ENCODE measurements at regions not wholly inside any gene's neighbourhood (a gene's known extent, or its start where the extent isn't known, plus 50 kb on each side); places are given as distances from the start of the nearest gene placed in this dataset.
"Not testable (repeated sequence)": the region's sequence is repeated elsewhere in the genome, so short reads cannot be mapped to it uniquely, and the experiment has no call there.

- DNase-seq = no peak
Observed at GRCh38 chr16:73949574-73950320, 346.9 kb upstream of the PSMD7 start.

GRCh38 chr16:73945631-73946030 lies 351.0 kb upstream of the PSMD7 start:
- DNase-seq = no peak

DNA sequence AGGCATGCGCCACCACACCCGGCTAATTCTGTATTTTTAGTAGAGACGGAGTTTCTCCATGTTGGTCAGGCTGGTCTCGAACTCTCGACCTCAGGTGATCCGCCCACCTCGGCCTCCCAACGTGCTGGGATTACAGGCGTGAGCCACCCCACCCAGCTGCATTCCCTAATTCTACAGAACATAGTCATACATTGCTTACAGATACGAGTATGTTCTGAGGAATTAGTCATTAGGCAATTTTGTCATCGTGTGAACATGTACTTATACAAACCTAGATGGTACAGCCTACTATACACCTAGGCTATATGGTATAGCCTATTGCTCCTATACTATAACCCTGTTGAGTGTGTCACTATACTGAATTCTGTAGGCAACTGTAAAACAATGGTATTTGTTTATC lies 353.4 kb upstream of the PSMD7 start:
- DNase-seq = not testable (repeated sequence)

DNA sequence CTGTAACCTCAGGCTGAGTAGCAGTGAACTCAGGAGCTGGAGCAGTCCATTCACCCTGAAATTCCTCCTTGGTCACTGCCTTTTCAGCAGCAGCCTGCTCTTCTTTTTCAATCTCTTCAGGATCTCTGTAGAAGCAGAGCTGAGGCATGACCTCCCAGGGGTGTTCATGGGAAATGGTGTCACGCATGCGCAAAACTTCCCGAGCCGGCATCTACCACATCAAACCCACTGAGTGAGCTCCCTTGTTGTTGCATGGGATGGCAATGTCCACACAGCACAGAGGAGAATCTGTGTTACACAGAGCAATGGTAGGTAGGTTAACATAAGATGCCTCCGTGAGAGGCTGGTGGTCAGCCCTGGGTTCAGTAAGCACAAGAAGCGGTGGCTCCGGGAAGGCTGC lies 355.8 kb upstream of the PSMD7 start:
- DNase-seq = not testable (repeated sequence)

- no peak for DNase-seq
Observed at GRCh38 chr16:73923951-73924350, 372.7 kb upstream of the PSMD7 start.

DNA sequence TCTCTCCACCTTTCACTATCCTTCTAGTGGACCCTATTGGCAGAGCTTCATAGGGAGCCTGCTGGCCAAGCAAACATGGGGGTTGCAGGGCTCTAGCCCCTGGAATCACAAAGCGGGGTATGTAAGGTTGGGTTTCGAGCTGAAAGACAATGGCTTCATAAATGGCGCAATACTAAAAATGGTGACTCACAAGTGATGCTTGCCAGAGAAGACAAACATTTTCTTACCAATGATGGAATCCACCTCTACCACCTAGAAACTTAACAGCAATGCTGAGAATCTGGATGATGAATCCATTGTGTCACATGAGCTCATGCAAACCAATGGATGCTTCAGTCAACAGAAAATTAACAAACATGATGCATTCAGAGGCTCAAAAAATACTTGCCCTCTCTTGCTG lies 375.3 kb upstream of the PSMD7 start:
- no peak for DNase-seq

- no peak for DNase-seq
Observed at GRCh38 chr16:73916829-73917594, 379.6 kb upstream of the PSMD7 start.

DNA sequence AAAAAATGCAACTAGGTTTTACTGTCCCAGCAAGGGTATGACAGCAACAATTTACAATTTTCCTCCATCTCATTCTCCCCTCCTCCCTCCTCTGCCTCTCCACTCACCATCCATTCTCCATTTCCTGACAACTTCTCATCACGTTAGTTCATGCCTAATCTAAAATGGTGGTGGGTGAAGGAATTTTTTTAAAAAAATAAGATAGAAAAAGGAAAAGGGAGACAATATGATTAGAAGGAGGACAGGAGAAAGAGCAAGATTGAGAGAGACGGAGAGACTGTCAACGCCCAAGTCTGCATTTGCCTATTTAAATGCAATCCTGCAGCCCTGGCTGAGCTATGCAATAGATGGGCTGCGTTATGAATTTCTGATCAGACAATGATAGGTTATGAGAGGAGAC lies 380.7 kb upstream of the PSMD7 start:
- no peak for DNase-seq

GRCh38 chr16:73915140-73915539 lies 381.5 kb upstream of the PSMD7 start:
- no peak for DNase-seq

- DNase-seq = no peak
Observed at GRCh38 chr16:73912850-73913249, 383.8 kb upstream of the PSMD7 start.

DNA sequence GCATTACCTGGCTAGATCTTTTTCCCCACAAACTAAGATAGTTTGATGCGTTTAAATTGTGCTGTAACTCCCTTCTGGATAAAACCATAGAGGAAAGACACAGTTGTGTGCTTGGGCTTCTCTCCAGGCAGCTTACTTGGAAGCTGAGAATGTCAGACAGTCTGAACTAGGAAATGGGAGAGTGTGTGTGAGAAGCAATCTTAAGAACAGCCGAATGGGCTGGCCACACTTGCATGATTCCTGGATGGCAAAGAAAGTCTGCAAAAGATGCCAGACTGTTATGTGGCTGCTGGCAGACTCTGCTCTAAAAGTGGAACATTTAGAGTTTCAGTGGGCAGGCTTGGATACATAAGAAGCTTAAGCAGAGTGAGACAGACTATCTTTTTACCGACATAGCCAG lies 384.3 kb upstream of the PSMD7 start:
- no peak for DNase-seq

DNA sequence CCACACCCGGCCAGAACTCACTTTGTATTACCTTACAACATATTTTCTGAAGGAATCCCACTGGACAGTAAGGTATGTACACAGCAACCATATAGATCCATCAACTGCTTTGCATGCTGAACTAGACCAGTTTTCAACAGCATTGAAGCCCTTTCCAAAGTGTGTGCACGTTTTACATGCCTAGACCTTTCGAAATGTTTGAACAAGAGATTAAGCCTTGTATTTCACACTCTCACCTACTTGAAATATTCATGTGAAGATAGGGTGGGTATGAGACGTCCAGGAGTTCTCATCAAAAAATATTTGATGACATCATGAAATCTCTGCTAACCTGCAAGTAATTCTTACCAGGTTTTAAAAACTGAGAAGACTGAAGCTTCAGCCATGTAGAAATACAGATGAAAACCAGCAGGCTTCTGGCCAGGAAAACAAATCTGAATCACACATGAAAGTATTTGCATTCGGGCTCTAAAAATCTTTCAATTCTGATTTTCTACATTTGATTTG lies 387.0 kb upstream of the PSMD7 start:
- no peak for DNase-seq

DNA sequence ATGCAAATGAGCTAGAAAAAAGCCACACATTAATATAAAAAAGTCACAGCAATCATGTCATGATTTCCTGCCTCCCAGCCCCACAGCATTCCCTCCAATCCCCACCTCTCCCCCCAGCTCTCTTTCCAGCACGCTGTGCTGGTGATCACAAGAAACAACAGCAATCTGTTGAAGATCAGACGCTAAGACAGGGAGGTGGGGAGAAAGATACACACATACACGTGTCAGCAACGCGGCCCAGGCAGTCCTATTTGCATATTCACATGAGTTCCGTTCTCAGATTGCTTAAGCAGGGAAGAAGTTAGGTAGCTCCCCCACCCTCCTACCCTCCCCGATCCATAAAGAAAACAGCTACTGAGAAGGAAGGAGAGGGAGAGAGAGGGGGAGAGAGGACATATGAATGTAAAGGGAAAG lies 405.5 kb upstream of the PSMD7 start:
- DNase-seq = no peak

DNA sequence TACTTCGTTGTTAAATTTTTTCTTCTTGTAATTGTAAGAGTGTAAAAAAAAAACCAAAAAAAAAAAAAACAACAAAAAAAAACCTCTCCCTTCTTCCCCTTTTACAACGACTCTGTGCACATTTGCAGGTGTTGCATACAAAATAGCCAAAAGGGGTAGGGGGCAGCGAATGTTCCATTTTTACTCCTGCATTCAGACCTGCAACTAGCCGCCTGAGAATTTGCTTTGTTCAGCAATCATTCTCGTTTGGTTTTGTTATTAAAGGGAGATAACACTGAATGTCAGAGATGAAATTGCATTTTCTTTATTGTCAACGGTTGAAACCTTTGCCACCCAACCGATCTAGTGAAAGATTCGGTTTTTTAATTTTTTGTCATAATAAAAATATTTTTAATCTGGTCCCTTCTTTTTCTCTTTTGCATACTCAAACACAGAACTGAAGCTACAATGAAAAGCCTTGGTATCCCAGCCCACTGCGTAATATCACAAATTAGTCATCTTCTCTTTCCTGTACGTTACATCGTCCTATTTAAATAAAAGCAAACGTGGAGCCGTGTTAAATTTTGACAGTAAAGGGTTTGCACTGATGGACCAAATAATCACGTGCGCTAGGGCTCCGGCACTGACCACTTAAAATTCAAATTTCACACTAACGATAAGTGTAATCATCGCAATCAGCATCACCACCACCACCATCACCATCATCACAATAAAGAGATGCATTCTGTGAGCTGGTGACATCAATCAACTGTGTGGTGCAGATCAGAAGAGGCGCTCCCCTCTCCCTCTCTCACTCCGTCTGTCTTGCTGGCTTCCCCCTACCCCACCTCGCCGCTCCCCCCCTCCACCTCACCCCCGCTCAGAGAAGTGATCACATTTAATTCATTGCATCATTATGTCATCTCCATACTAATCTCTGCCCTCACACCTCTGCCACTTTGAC lies 406.2 kb upstream of the PSMD7 start:
- no peak for DNase-seq

GRCh38 chr16:73888840-73889490 lies 407.6 kb upstream of the PSMD7 start:
- no peak for DNase-seq

GRCh38 chr16:73887911-73888310 lies 408.7 kb upstream of the PSMD7 start:
- DNase-seq = no peak

DNA sequence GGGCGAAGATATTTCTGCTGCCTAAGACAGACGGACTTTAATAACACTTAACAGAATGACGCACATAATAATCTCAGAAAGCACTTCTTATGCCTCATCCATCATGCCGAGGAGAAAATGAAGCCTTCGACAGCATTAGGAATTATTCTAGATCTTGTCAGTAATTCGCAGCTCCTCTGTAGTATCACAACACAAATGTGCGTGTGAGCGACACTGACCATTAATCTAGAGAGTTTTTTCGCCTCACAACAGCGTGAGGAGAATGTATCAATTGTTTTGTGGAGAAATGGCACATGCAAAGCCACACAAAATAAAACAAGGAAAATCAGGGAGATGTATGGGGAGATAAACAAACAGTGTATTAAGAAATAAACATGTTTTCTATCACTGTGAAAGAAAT lies 410.2 kb upstream of the PSMD7 start:
- DNase-seq = no peak

DNA sequence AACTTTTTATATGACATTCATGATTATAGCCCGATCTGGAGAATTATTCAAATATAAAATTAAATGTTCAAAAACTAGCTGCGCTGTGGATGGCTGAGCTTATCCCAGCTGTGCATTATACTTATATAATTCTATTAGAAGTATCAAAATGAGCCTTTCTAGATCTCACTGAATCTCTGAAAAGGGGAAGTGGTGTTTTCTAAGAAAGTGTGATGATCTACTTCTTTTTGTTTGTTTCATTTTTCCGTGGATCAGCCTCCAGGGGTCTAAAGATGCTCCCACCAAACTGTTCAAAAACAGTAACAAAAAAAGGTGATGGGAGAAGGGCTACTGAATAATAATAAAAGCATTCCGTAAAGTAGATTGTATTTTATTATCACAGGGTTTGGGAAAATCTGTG lies 411.3 kb upstream of the PSMD7 start:
- DNase-seq = no peak

DNA sequence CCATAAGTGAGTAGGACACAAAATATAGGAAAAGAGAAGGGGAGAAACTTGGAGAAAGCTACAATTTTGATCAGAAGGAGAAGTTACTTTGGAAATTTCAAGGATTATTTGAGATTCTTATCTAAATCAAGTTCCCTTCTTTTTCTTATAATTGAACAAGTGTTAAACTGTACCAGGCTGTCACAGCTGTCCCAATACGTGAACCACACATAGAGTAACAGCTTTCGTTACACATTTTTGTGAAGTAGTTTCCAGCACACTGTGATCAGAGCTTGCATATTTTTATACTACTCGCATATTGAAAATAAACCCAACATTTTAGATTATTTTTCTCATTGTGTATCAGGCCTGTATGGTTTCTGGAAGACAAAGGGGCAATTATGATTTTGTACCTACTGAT lies 412.8 kb upstream of the PSMD7 start:
- no peak for DNase-seq

- DNase-seq = no peak
Observed at GRCh38 chr16:73883126-73883525, 413.5 kb upstream of the PSMD7 start.

GRCh38 chr16:73882651-73883050 lies 414.0 kb upstream of the PSMD7 start:
- no peak for DNase-seq

DNA sequence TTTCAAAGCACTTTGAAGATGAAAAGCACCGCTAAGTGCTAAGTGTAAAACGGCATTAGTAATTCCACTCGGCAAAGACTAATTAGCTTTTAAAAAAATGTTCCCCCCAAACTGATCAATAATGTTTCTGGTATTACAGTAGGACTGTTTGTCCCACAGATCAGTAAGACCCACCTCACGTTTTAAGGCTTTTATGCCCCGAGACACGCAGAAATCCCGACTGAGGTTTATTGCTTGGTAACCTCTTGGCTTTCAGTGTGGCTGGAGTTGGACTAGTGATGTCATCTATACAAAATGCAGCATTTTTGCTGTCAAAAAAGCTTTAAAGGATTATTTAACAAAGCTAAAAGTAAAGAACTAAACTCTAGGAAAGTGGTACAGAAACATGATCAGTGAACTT lies 414.6 kb upstream of the PSMD7 start:
- no peak for DNase-seq

DNA sequence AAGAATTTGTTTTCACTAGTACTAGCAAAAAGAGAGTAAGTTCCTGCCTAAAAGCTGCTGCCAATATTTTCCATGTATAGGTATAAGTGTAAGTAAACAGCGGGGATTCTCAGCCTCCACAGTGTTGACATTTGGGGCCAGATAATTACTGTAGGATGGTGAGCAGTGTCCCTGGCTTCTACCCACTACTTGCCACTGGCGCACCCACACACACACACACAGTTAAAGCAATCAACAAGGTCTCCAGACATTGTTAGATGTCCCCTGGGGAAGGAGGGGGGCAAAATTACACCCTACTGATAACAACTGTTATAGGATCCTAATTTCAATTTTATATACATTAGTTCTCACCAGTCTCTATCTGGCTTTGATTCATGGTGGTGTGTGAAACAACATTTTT lies 417.0 kb upstream of the PSMD7 start:
- DNase-seq = no peak
